ENCODE measurements at regions not wholly inside any gene's neighbourhood (a gene's known extent, or its start where the extent isn't known, plus 50 kb on each side); places are given as distances from the start of the nearest gene placed in this dataset.

GRCh38 chr18:64365106-64365505 is 216.2 kb upstream of the LINC00305 start:
- TF ChIP-seq MYC (IDR thresholded peaks at IDR 0.05; ENCODE audit: low read depth, low read length) (no peak), CTCF (IDR thresholded peaks at IDR 0.05; ENCODE audit: low read depth, low read length) (no peak), MAX (IDR thresholded peaks at IDR 0.05; ENCODE audit: low read depth, low read length) (no peak), POLR2A (IDR thresholded peaks at IDR 0.05; ENCODE audit: extremely low read depth, insufficient read length) (no peak)
- no peak overlapping the region for H3K4me3 ChIP-seq (ENCODE audit: low read depth, low read length)
- no peak for DNase-seq (ENCODE audit: low read depth)

- TF ChIP-seq CTCF (IDR thresholded peaks at IDR 0.05; ENCODE audit: low read depth, low read length) (no peak), POLR2A (IDR thresholded peaks at IDR 0.05; ENCODE audit: extremely low read depth, insufficient read length) (no peak), MAX (IDR thresholded peaks at IDR 0.05; ENCODE audit: low read depth, low read length) (no peak), MYC (IDR thresholded peaks at IDR 0.05; ENCODE audit: low read depth, low read length) (no peak)
- no peak overlapping the region for H3K4me3 ChIP-seq (ENCODE audit: low read depth, low read length)
- no peak for DNase-seq (ENCODE audit: low read depth)
These were observed 188.8 kb upstream of the LINC00305 start for GRCh38 chr18:64337673-64338072.

DNA sequence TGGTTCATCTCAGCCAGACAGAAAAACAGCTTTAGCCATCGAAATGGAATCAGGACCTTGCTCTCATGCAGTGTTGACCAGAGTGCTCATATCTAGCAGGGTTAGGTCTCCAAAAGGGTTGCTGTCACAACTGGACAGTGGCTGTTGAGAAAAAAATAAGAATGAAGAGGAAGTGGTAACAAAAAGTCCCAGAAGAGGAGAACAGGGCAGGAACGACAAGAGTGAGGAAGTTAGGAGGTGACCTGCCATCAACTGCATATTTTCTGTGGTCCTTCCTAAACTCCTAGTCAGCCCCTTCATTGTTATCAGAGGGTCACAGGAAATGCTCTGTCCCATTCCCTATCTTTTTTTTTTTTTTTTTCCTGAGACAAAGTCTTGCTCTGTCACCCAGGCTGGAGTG is 188.1 kb upstream of the LINC00305 start:
- TF ChIP-seq MAX (IDR thresholded peaks at IDR 0.05; ENCODE audit: low read depth, low read length) (no peak), POLR2A (IDR thresholded peaks at IDR 0.05; ENCODE audit: extremely low read depth, insufficient read length) (no peak), CTCF (IDR thresholded peaks at IDR 0.05; ENCODE audit: low read depth, low read length) (no peak), MYC (IDR thresholded peaks at IDR 0.05; ENCODE audit: low read depth, low read length) (no peak)
- H3K4me3 ChIP-seq (ENCODE audit: low read depth, low read length), result no peak overlapping the region
- DNase-seq (ENCODE audit: low read depth), result no peak

- no peak for DNase-seq (ENCODE audit: low read depth)
- no peak for TF ChIP-seq POLR2A (IDR thresholded peaks at IDR 0.05; ENCODE audit: extremely low read depth, insufficient read length)
- no peak for TF ChIP-seq MYC (IDR thresholded peaks at IDR 0.05; ENCODE audit: low read depth, low read length)
- no peak for TF ChIP-seq CTCF (IDR thresholded peaks at IDR 0.05; ENCODE audit: low read depth, low read length)
- no peak for TF ChIP-seq MAX (IDR thresholded peaks at IDR 0.05; ENCODE audit: low read depth, low read length)
These were observed 185.9 kb upstream of the LINC00305 start for GRCh38 chr18:64334748-64335147.

GRCh38 chr18:64333584-64333983 is 184.7 kb upstream of the LINC00305 start:
- TF ChIP-seq MYC (IDR thresholded peaks at IDR 0.05; ENCODE audit: low read depth, low read length), result no peak
- TF ChIP-seq MAX (IDR thresholded peaks at IDR 0.05; ENCODE audit: low read depth, low read length), result no peak
- no peak for TF ChIP-seq CTCF (IDR thresholded peaks at IDR 0.05; ENCODE audit: low read depth, low read length)
- no peak for TF ChIP-seq POLR2A (IDR thresholded peaks at IDR 0.05; ENCODE audit: extremely low read depth, insufficient read length)

More at GRCh38 chr18:64334748-64335147, 185.9 kb upstream of the LINC00305 start:
- H3K4me3 ChIP-seq (ENCODE audit: low read depth, low read length), result no peak overlapping the region

DNA sequence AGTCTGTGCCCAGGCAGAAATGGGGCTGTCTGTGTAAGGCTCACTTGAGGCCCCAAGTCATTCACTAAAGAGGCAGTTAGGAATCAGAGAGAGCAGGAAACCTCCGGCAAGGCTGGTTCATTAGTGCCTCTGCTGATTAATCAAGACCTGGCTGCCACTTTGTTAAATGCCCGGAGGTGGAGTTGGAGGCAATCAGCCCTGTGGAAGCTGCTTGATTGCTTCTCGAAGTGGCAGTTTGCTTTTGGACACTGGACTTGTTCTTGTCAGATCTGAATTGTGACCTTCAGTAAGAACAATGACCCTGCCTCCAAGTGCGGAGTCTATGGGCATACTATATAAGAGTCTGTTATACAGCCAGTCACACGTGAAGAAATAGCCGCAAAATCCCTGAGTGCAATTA is 183.9 kb upstream of the LINC00305 start:
- no peak for DNase-seq (ENCODE audit: low read depth)
- no peak overlapping the region for H3K4me3 ChIP-seq (ENCODE audit: low read depth, low read length)
- TF ChIP-seq MYC (IDR thresholded peaks at IDR 0.05; ENCODE audit: low read depth, low read length), result no peak
- no peak for TF ChIP-seq CTCF (IDR thresholded peaks at IDR 0.05; ENCODE audit: low read depth, low read length)

More at GRCh38 chr18:64333584-64333983, 184.7 kb upstream of the LINC00305 start:
- no peak for DNase-seq (ENCODE audit: low read depth)
- no peak overlapping the region for H3K4me3 ChIP-seq (ENCODE audit: low read depth, low read length)
